NOMO-1 (cell line): ENCODE measurements at regions not wholly inside any gene's neighbourhood (a gene's known extent, or its start where the extent isn't known, plus 50 kb on each side); places are given as distances from the start of the nearest gene placed in this dataset.
A peak's percentile ranks its signal among the peaks of the same experiment; 100 is the strongest.
"Not testable (repeated sequence)": the region's sequence is repeated elsewhere in the genome, so short reads cannot be mapped to it uniquely, and the experiment has no call there.

Experiments used
- DNase-seq, 2 experiments: peaks; one replicate each; lab custom pipeline; 2025; ENCODE audit not compliant: unreplicated experiment in 2 of 2; lab: John Stamatoyannopoulos, UW

- DNase-seq = peak; percentile 48 to 62
Observed at GRCh38 chr4:114282937-114283336, 303.5 kb upstream of the ARSJ start.

- DNase-seq = no peak
Observed at GRCh38 chr4:114284629-114285028, 305.2 kb upstream of the ARSJ start.

GRCh38 chr4:114286262-114286810 lies 306.9 kb upstream of the ARSJ start:
- DNase-seq = no peak

GRCh38 chr4:114287079-114287696 lies 307.7 kb upstream of the ARSJ start:
- no peak for DNase-seq

- DNase-seq = no peak
Observed at GRCh38 chr4:114296126-114296525, 302.5 kb upstream of the UGT8 start.

- DNase-seq = peak in 1 of 2 experiments; percentile 1
Observed at GRCh38 chr4:114302472-114302871, 296.1 kb upstream of the UGT8 start.

- no peak for DNase-seq
Observed at GRCh38 chr4:114304046-114304445, 294.6 kb upstream of the UGT8 start.

GRCh38 chr4:114304567-114304966 lies 294.0 kb upstream of the UGT8 start:
- DNase-seq = no peak

- DNase-seq = no peak
Observed at GRCh38 chr4:114306946-114307345, 291.7 kb upstream of the UGT8 start.

GRCh38 chr4:114310296-114310925 lies 288.2 kb upstream of the UGT8 start:
- no peak for DNase-seq

- no peak for DNase-seq
Observed at GRCh38 chr4:114311787-114312186, 286.8 kb upstream of the UGT8 start.

- no peak for DNase-seq
Observed at GRCh38 chr4:114312338-114312737, 286.3 kb upstream of the UGT8 start.

GRCh38 chr4:114316789-114317188 lies 281.8 kb upstream of the UGT8 start:
- DNase-seq = no peak

GRCh38 chr4:114317564-114317963 lies 281.0 kb upstream of the UGT8 start:
- DNase-seq = no peak

- DNase-seq = no peak
Observed at GRCh38 chr4:114318309-114318708, 280.3 kb upstream of the UGT8 start.

GRCh38 chr4:114320126-114320525 lies 278.5 kb upstream of the UGT8 start:
- DNase-seq = no peak

- DNase-seq = no peak
Observed at GRCh38 chr4:114321366-114321765, 277.2 kb upstream of the UGT8 start.

- no peak for DNase-seq
Observed at GRCh38 chr4:114323841-114324240, 274.8 kb upstream of the UGT8 start.

GRCh38 chr4:114326358-114326757 lies 272.2 kb upstream of the UGT8 start:
- DNase-seq = no peak

- DNase-seq = no peak
Observed at GRCh38 chr4:114332119-114332518, 266.5 kb upstream of the UGT8 start.

- DNase-seq = not testable (repeated sequence)
Observed at GRCh38 chr4:114334363-114334762, 264.2 kb upstream of the UGT8 start.

GRCh38 chr4:114334884-114335330 lies 263.7 kb upstream of the UGT8 start:
- peak in 1 of 2 experiments; percentile 40 for DNase-seq
